HG03565 (cell line): ENCODE measurements at regions not wholly inside any gene's neighbourhood (a gene's known extent, or its start where the extent isn't known, plus 50 kb on each side); places are given as distances from the start of the nearest gene placed in this dataset.

ENCODE experiments used
- ATAC-seq: cut with Tn5 transposase; IDR thresholded peaks from one replicate; pipeline ENCODE4 v1.9.1; 2021; ENCODE audit warnings: mild to moderate bottlenecking, moderate library complexity; ENCODE audit not compliant: unreplicated experiment

DNA sequence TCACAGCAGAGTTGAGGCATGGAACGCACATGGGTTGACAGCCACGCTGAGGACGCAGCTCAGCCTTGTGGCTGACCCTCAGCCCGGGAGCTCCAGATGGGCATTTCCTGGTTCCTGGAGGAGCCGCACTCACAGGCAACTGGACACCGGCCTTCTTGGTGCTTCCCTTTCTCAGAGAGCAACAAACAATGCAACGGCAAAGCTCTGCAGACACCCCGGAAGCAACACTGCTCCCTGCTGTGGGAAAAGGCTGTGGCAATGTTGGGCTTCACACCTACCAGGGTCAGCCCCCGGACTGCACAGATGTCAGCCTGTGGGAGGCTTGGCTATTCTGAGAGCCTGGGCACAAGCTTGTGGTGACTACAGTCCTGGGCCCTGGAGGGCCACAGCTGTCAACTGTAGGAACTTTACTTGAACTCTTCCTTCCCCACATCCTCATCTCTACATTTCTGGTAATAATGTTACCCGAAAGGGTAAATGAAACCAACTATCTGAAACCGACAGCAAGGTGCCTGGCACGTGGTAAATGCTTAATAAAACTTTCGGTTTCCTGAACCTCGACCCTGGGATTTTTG, 597.5 kb upstream of the MKI67 start:
- ATAC-seq, result no peak

GRCh38 chr10:128725531-128725930, 599.3 kb upstream of the MKI67 start:
- no peak for ATAC-seq

DNA sequence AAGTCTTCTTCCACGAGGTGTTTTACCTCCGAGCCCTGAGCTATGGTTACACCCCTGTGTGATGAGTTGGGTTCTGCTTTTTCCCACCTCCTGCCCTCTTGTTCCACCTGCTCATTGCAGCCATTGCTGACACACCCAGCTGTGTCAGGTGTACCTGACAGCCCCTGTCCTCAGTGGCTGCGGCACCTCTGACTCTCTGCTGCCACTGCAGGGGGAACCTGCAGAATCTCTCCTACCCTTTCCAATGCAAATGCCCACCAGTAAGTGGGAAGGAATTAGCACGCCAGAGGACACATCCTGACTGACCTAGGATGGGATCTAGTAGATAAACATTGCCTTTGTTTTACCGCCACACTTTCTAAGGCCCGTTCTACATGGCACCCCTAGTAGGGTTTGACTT, 600.9 kb upstream of the MKI67 start:
- no peak for ATAC-seq

- no peak for ATAC-seq
These were observed 603.7 kb upstream of the MKI67 start for GRCh38 chr10:128729910-128730420.

DNA sequence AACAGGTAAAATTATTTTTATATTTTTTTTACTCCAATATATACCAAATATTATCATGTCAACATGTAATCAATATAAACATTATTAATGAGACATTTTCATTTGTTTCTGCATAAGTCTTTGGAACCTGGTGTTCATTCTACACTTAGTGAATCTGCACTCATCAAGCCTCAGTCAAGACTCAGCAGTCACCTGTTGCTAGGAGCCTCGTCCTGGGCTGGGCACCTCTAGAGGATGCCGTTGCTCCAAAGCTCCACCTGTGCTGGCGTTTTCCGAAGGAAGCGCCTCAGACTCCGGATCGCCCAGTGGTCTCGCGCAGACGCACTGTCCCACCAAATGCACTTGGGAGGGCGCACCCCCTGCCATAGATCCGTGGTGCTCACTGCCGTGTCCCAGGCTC, 604.7 kb upstream of the MKI67 start:
- no peak for ATAC-seq

GRCh38 chr10:128734161-128734560, 607.9 kb upstream of the MKI67 start:
- ATAC-seq, result no peak

- no peak for ATAC-seq
These were observed 608.5 kb upstream of the MKI67 start for GRCh38 chr10:128734734-128735133.

- no peak for ATAC-seq
These were observed 609.8 kb upstream of the MKI67 start for GRCh38 chr10:128735996-128736395.

DNA sequence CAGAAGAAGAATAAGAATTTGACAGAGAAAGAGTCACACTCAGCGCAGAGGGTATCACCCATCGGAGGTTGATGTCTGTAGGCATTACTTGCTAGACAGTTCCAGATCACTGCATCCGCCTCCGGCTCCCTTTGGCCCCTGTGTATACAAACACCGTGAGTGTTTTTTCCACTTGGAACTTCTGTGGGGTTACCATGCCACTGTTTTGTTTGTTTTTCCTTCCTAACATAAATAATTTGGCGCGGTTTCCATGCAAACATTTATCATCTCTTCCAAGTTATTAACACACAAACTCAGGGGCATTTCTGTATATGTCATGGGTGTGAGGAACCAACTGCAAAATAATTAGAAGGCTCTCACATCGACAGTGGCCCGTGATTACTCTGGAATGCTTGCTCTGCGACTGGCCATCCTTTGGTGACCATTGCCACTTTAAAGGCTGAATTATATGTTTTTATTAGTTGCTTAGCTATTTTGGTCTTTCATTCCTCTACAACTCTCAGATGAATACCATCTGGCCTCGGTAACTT, 612.2 kb upstream of the MKI67 start:
- no peak for ATAC-seq

- no peak for ATAC-seq
These were observed 613.7 kb upstream of the MKI67 start for GRCh38 chr10:128739930-128740329.

DNA sequence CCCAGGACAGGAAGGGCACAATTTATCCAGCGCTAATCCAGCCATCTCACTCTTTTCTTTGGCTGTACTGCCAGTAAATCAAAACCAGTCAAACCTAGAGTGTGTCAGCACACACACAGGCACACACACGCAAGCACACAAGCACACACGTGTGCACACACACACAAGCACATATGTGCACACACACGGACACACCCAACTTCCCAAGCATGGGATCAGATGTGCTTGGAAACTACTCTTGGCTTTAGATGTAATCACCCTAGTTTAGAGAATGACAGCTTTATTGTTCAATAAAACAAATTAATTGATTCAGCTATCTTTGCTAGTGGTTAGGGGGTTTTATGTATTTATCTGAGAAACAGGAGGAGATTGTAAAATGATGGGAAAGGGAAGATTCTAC, 615.0 kb upstream of the MKI67 start:
- ATAC-seq, result no peak

GRCh38 chr10:128741680-128742079, 615.5 kb upstream of the MKI67 start:
- no peak for ATAC-seq

DNA sequence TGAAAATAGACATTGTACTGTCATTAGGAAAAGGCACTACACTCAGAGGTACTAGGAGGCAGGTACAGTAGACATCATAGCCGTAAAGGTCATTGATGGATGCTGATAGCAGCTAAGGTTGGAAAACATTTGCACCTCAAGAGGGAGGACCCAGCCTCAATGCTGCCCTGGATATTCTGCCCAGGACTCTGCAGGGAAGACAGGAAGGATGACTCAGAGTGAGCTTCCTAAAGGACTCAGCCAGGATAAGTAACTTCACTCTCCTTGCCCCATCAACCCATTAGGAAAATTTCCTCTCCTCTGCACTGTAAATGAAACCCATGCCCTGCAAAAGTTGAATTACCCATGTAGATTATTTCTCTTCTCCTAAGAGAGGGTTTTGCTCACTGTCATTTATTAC, 617.9 kb upstream of the MKI67 start:
- ATAC-seq, result no peak

DNA sequence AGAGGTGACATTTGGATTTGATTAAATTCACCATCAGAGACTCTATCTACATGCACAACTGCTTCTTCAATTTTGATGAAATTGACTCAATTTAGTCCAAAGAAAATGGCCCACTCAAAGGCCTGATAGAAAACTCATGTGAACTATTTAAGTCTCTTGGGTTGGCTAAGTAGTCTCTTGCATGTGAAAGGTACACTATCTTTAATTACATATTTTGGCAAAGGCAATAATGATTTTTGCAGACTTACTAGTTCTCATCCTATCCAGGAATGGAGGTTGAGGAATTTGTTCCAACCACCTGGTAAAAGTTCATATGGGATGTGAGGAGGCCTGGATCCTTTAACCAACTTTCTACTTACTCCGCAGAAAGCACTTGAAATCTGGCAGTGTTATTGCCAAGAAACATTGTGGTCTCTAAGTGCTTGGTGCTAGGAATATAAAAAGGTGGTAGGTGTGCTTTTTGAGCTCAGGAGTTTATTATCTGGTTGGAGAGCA, 618.6 kb upstream of the MKI67 start:
- no peak for ATAC-seq

DNA sequence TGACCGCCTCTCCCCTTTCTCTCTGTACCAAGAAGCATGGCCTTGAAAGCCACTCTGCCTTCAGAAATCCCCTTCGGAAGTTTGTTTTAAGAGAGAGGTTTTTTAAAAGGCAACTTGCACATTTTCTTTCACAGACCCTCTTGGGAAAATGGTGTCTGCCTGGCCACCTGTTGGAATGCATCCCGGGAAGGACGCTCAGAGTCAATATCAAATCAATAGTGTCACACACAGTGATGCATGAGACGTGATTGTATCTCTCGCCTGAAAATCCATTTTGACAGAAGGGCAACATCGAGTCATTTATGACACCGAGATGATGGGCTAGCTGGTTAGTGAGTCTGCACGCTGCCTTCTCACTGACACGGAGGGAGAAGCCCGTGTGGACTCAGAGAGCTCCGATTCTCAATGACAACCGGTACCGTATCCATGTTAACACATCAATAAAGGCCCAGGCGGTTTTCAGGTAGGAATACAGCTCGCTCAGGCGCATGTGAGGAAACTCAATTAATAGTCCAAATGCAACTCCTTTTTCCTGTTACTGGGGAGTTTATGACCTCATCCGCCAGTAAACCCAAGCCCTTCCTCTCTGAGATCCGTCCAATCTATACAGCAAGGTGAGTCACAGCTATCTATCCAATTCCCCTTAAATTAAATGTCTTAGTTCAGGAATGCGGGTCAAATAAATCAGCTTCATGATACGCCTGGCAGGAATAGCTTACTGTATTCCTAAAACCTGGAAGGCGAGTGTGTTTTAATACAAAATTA, 621.5 kb upstream of the MKI67 start:
- ATAC-seq, result no peak

- no peak for ATAC-seq
These were observed 625.1 kb upstream of the MKI67 start for GRCh38 chr10:128751284-128751683.

GRCh38 chr10:128751851-128752250, 625.6 kb upstream of the MKI67 start:
- ATAC-seq, result no peak

DNA sequence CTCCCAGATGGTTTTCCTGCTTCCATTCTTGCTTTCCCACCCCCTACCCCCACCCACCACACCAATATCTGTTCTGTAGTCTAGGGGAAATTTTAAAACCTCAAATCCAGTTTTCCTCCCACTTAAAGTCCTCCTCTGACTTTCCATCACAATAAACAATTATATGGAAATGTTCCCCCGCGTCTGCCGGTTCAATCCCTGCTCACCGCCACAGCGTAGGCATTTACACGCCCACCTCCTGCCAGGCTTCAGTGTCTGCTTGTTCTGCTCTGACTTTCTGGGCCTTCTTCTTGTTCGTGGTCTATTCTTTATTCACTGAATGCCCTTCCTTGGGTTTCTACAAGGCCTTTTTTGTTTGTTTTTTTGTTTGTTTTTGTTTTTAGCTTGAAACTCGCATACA, 633.0 kb upstream of the MKI67 start:
- ATAC-seq, result no peak

GRCh38 chr10:128763588-128763987, 637.4 kb upstream of the MKI67 start:
- no peak for ATAC-seq

DNA sequence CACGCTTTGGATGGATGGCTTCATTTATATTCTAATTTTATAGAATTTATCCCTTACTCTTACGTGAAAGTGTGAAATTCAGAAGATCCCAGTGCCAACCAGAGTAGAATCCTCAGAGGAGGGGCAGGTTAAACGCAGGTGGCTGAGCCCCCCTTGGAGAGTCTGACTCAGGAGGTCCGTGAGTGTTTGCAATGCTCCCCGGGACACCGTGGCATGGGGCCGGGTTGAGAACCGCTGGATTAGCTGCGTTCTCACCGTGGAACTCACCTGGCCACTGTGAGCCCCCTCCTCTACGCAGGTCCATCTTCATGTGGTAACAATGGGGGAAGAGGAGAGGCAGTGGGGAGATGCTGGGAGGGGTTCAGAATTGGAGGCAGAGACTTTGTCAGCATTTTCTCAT, 638.0 kb upstream of the MKI67 start:
- no peak for ATAC-seq

- no peak for ATAC-seq
These were observed 640.7 kb upstream of the MKI67 start for GRCh38 chr10:128766915-128767314.

- no peak for ATAC-seq
These were observed 648.8 kb upstream of the MKI67 start for GRCh38 chr10:128774979-128775378.
